Stimulated activated CD8-positive, alpha-beta memory T cell treated with anti-CD3 and anti-CD28 coated beads, Interleukin-7, amount 100 ng/mL, for 1 hour (primary cell): ENCODE measurements at regions not wholly inside any gene's neighbourhood (a gene's known extent, or its start where the extent isn't known, plus 50 kb on each side); places are given as distances from the start of the nearest gene placed in this dataset.
"Not testable (repeated sequence)": the region's sequence is repeated elsewhere in the genome, so short reads cannot be mapped to it uniquely, and the experiment has no call there.

ENCODE experiments used
- DNase-seq, 2 donors: peaks; one replicate each; pipeline ENCODE4 v3.0.0-alpha.2; 2020; ENCODE audit warnings: low read depth in 2 of 2

DNA sequence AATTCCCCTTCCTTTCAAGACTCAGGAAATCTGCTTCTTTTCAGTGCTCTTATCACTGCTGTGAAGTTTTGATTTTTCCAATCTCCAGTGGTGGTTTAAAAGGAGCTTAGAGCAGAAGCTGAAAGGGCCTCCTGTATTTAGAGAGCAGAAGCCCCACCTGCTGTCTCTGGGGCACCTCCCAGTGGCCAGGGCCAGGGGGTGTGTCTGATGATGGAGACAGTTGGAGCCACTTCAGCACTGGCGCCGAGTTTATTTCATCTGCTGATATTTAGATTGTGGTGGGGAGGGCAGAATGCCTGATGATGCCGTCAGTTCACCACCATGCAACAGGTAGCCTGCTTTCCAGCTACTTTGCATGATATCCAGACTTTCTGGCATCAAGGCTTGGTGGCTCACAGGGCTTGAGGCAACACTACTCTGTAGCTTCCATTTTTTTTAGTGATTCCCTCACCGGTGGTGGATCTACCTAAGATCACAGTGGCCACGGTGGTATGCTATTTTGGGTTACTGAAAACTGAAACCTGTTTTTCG lies 371.9 kb downstream of the KCNRG start:
- DNase-seq: no peak

DNA sequence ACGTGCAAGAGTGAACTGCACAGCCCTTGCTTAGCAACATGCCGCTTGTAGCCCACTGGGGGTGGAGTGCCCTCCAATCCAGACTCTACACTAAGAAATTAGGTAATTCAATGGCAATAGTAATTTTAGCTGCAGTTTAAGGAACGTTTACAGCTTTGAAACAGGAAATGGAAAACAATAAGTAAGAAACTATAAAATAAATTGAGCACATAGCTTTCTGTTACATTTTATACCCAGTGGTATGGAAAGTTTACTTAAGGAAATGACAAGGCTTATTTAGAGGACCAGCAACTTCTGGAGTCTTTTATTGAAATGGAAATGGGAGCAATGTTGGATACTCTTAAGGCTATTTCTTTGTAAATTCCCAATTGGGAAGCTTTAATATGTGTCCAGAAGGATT lies 373.2 kb downstream of the KCNRG start:
- DNase-seq: no peak

- no peak for DNase-seq
Measured at GRCh38 chr13:50389726-50390125, 374.5 kb downstream of the KCNRG start.

DNA sequence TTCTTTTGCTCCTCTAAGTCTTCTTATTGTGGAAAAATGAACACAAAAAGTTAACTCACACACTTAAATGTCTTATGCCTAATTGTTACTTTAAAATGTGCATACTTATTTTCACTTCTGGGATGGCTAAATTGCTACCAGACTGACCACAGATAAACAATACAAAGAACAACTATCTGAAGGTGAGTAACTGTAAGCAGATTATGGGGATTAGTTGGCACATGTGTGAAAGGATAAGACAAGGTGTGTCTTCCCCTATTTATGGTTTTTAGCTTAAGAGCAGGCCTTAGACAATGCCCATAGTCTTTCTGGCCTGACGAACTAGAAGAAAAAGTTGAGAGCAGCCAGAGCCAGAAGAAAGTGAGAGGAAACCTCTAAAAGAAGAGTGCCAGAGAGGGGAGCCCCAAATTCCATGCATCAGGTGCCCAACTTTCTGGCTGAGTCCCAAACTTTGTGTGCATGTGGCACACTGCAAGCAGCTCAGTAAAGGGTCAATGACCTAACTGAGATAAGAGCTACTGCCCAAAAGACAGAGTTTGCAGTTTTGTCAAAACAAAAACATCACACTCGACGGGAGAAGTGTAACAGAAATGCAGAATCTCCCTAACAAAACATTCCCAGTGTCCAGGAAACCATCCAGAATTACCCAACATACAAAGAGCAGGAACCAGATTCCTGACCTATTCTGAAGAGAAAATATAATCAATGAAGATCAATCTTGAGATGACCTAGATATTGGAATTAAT lies 375.4 kb downstream of the KCNRG start:
- no peak for DNase-seq

GRCh38 chr13:50392977-50393376 lies 377.7 kb downstream of the KCNRG start:
- no peak for DNase-seq

- DNase-seq: no peak
Measured at GRCh38 chr13:50393628-50394027, 378.4 kb downstream of the KCNRG start.

DNA sequence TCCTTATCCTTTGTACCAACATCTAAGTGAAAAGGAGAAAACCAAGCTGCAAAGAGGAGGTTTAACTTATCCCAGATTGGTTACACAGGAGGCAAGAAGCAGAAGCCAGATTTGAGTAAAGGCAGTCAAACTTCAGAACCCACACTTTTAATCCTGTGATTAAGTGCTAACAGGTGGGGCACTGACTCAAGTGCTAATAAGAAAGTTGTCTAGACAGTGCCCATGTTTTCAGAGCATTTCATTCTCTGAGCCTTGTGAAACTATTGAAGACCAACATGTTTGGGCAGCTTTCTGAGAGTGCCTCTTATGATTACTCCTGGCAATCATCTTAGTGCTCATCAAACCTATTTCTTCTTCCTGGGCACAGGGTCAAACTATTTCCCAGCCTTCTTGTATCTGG lies 380.8 kb downstream of the KCNRG start:
- no peak for DNase-seq

DNA sequence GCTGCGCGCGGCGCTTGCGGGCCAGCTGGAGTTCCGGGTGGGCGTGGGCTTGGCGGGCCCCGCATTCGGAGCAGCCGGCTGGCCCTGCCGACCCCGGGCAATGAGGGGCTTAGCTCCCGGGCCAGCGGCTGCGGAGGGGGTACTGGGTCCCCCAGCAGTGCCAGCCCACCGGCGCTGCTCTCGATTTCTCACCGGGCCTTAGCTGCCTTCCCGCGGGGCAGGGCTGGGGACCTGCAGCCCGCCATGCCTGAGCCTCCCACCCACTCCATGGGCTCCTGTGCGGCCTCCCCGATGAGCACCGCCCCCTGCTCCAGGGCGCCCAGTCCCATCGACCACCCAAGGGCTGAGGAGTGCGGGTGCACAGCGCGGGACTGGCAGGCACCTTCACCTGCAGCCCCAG lies 381.4 kb downstream of the KCNRG start:
- DNase-seq: not testable (repeated sequence)

- DNase-seq: no peak
Measured at GRCh38 chr13:50400035-50400726, 384.9 kb downstream of the KCNRG start.

- no peak for DNase-seq
Measured at GRCh38 chr13:50401049-50401505, 385.8 kb downstream of the KCNRG start.

DNA sequence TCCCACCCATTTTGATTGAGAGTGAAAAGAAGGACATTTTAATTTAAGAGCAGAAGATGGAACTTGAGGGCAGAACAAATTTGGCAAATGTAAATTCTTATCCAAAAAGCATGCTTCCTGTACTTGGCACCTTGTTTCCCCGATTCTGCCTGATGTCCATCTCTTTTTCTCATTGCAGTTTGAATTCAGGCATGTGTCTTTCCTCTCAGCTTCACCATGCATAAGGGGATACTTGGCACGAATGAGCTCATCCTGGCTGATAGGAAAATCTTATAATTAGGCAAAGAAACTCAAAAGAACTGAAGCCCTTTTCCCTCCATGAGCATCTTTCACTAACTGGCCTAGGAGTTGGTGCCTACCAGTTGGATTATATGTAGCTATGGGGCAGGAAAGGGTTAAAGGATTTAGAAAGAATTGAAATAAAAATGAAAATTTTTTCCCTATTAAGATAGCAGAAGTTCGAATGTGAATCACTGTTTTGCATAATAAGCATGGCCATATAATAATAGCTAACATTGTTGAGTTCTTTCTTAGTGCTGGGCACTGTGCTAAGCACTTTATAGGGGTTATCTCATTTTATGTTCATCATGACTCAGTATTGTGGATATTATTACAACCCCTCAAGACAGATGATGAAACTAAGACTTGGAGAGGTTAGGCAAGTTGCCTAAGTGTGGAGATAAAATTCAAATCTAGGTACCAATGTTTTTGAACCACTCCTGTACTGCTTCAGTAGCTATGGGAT lies 386.6 kb downstream of the KCNRG start:
- no peak for DNase-seq

- DNase-seq: no peak
Measured at GRCh38 chr13:50403311-50403710, 388.1 kb downstream of the KCNRG start.

- DNase-seq: no peak
Measured at GRCh38 chr13:50404116-50404515, 388.9 kb downstream of the KCNRG start.

DNA sequence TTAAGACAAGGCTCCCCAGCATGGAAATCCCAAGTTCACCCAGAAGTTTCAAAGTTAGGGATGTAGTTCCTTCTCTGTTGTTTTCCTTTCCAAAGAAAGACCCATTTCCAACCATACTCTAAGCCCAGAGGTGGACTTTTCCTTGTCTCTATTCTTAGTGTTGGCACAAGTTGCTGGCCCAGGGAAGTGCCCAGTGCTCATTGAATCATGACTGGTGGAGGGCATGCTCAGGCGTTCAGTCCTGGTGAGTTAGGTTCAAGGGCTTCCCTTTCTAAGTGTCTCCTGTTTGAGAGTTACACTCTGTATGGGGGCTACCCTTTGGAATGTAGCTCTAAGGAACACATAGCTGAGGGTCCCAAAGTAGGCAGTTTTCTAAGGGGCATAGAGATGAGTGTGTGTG lies 389.5 kb downstream of the KCNRG start:
- no peak for DNase-seq

DNA sequence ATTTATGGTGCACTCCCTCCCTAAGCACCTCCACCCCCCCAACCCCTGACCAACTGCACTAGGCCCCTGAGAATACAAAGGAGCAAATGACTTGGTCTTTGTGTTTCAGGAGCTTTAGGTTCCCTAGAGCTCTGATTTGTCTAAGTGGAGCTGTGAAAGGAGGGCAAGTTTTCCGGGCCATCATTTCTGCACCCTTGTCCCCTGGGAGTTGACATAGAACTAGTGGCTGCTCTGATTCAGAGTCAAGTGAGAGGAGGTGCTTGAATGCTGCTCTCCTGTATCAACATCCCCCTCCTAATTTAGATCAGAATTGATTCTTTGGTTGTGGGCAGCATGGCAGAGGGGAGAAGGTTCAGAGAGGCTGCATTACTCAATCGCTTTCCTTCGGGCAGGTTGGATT lies 391.6 kb downstream of the KCNRG start:
- no peak for DNase-seq

GRCh38 chr13:50408068-50408467 lies 392.8 kb downstream of the KCNRG start:
- DNase-seq: no peak

DNA sequence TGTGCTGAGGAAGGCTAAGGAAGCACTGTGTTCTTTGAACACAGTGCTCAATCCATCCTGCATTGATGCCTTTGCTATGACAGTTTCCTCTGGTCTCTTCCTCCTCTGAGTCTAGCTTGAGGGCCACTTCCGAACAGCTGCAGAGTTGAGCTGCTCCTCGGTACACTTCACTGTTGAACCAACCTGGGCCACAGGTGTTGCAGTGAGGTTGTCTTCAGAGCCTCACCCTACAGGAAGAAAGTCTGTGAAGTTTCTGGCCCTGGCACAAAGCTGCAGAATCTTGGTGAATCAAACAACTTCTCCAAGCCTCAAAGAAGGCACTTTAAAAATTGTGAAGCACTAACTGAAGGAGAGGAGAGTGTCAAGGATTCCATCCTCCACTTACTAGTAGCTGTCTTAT lies 394.0 kb downstream of the KCNRG start:
- DNase-seq: no peak

GRCh38 chr13:50410921-50411746 lies 395.9 kb downstream of the KCNRG start:
- no peak for DNase-seq

DNA sequence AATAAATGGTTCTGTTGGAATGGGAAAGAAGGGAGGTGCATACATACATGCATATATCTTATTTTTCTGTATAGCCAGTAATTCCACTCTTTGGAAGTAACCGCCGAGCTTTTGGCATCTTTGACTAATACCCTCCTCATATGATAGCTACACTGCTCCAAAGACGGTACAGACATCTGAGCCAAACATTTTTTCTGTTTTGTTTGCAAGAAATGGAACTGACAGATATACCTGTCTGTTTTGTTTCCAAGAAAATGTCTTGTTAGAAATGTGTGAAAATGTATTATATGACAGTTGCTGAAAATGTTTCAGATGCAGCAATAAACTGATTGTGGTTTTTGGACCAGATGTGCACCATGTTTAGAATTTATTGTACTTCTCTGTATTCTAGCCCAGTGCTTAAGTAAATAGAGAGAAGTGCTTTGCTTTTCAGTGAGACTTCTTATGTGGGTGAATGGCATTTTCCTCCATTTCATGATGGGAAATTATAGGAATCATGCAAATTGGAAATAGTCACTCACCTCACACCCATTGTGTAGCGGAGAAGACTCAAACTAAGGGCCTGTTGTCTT lies 396.9 kb downstream of the KCNRG start:
- no peak for DNase-seq

DNA sequence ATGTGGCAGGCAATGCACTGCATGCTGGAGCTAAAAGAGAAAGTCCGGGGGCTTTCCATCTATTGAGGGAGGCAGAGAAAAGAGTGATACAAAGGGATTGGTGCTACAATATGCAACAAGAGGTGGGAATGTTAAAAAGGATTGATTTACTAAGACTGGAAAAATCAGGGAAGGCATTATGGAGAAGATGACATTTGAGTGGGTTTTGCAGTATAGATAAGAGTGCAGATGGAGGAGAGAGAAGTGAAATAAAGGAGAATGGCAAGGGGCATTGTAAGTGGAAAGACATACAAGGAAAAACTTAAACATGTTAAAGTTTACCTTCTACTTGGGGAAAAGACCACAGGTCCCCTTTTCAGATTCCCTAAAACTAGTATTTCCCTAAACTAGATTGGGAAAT lies 399.4 kb downstream of the KCNRG start:
- no peak for DNase-seq

DNA sequence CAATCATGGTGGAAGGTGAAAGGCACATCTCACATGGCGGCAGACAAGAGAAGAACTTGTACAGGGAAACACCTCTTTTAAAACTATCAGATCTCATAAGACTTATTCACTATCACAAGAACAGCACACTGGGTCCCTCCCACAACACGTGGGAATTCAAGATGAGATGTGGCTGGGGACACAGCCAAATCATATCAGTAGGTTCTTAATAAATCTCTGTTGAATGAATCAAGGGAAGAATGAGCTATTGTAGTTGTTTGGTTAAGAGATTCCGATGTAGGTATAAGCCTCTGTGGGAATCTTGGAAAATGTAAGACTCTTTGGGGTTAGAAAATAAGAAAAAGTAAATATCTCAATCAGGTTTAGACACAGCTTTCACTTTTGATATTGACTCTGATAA lies 400.2 kb downstream of the KCNRG start:
- DNase-seq: no peak
